ENCODE measurements at regions not wholly inside any gene's neighbourhood (a gene's known extent, or its start where the extent isn't known, plus 50 kb on each side); places are given as distances from the start of the nearest gene placed in this dataset.

DNA sequence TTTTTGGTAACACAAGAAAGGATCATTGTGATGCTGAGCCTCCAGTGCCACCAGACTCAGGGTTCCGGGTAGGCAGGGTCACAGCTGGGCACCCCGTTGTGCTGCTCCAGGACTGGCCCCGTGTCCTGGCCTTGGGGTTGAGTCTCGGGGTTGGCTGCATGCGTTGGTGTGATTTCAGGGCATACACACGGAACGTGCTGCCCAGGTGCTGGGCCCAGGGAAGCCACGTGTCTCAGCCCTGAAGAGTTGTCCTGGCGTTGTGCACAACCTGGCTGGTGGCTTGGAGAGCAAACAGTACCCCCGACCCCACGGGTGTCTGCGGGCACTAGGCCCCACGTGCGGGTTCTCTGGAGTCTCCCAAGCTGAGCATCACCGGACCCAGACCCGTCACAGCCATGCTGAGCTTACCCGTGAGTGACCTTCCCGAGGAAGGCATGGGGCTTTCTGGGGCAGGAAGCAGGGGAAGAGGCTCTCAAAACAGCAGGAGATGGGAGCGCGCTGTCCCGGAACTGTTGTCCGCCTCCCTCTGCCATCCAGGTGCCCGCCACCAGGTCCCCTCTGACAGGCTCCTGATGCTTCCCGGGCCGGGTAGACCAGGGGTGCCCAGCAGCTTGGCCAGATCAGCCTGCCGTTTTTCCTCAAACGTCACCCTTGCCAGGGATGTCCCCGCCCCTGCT lies 66.1 kb upstream of the ENPP6 start:
- TF ChIP-seq, protein P1, sequence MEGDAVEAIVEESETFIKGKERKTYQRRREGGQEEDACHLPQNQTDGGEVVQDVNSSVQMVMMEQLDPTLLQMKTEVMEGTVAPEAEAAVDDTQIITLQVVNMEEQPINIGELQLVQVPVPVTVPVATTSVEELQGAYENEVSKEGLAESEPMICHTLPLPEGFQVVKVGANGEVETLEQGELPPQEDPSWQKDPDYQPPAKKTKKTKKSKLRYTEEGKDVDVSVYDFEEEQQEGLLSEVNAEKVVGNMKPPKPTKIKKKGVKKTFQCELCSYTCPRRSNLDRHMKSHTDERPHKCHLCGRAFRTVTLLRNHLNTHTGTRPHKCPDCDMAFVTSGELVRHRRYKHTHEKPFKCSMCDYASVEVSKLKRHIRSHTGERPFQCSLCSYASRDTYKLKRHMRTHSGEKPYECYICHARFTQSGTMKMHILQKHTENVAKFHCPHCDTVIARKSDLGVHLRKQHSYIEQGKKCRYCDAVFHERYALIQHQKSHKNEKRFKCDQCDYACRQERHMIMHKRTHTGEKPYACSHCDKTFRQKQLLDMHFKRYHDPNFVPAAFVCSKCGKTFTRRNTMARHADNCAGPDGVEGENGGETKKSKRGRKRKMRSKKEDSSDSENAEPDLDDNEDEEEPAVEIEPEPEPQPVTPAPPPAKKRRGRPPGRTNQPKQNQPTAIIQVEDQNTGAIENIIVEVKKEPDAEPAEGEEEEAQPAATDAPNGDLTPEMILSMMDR (conservative IDR thresholded peaks at IDR 0.05) = no peak
- Histone ChIP-seq H2AFZ (ENCODE audit: low read length) (no peak overlapping the region), H3K23ac (ENCODE audit: insufficient read length, low read depth, low read length) (no peak overlapping the region), H3K27me3 (ENCODE audit: insufficient read depth, low read length) (no peaks in the 10 kb centered on the region), H2AK5ac (ENCODE audit: insufficient read length, low read length) (no peak overlapping the region), H4K5ac (ENCODE audit: insufficient read length, low read depth, low read length) (no peak overlapping the region), H3K79me1 (ENCODE audit: insufficient read depth, low read depth, low read length, poor library complexity, severe bottlenecking) (no peaks in the 10 kb centered on the region), H2BK15ac (ENCODE audit: low read depth, low read length) (no peak overlapping the region), H2BK20ac (ENCODE audit: low read depth, low read length, poor library complexity, severe bottlenecking) (no peak overlapping the region), H3K23me2 (ENCODE audit: insufficient read length, low read depth, low read length, poor library complexity, severe bottlenecking) (peaks cover 4% of the 10 kb centered on the region), H3K4ac (ENCODE audit: low read depth, low read length) (no peak overlapping the region), H3K27ac (ENCODE audit: insufficient read length, low read depth, low read length) (no peak overlapping the region), H3K9me3 (ENCODE audit: control insufficient read depth, low read depth, low read length) (no peaks in the 10 kb centered on the region), H3K56ac (ENCODE audit: insufficient read length, low read depth, low read length) (no peak overlapping the region), H3K79me2 (ENCODE audit: insufficient read depth, low read length) (no peaks in the 10 kb centered on the region), H3K4me2 (ENCODE audit: insufficient read depth, insufficient read length, low read length) (no peak overlapping the region), H4K8ac (replicated peaks; ENCODE audit: insufficient read length, low read depth, low read length) (no peak overlapping the region), H2BK120ac (ENCODE audit: low read depth, low read length, poor library complexity, severe bottlenecking) (no peak overlapping the region), H4K91ac (ENCODE audit: insufficient read length, low read depth, low read length) (no peak overlapping the region), H4K20me1 (ENCODE audit: control insufficient read depth, insufficient read depth, insufficient read length) (no peaks in the 10 kb centered on the region), H3K18ac (ENCODE audit: insufficient read length, low read depth, low read length) (no peak overlapping the region), H2BK12ac (ENCODE audit: insufficient read length, low read depth, low read length) (no peak overlapping the region), H3K9ac (ENCODE audit: extremely low read depth, insufficient read length, low read length) (no peak overlapping the region), H3K14ac (ENCODE audit: insufficient read depth, low read length) (no peak overlapping the region; the same call in 1 of the 2 replicates), H2BK5ac (ENCODE audit: insufficient read length, low read length) (no peak overlapping the region), H3K4me1 (ENCODE audit: insufficient read depth, low read length) (no peaks in the 10 kb centered on the region), H3T11ph (ENCODE audit: low read length) (no peak overlapping the region)
- WGBS (ENCODE audit: extremely low coverage, insufficient read length, low lambda C conversion rate) = no CpG with 5 or more reads among the region's 28 CpGs
- DNase-seq = no peak
- Mint-ChIP-seq H3K4me1 (peaks cover 15 to 17% of the 10 kb centered on the region in 2 experiments), H3K4me3 (no peak overlapping the region), H3K36me3 (ENCODE audit: insufficient read depth in 1 of 3, low read depth in 3 of 3) (peaks cover 0 to under 1% (median 0%) of the 10 kb centered on the region in 3 experiments; a peak in 2 of 7 replicates), H3K9me3 (peaks cover 0 to under 1% of the 10 kb centered on the region in 2 experiments; a peak in 2 of 5 replicates), H3K27ac (no peak overlapping the region), H3K27me3 (ENCODE audit: low read depth) (no peaks in the 10 kb centered on the region)
